PC-9 (cell line): ENCODE measurements at regions not wholly inside any gene's neighbourhood (a gene's known extent, or its start where the extent isn't known, plus 50 kb on each side); places are given as distances from the start of the nearest gene placed in this dataset.

Experiments
- CTCF ChIP-seq: fragments of 200-600 bp; sonication (generic); conservative IDR thresholded peaks from 2 replicates; pipeline ENCODE4 v1.6.1; 2017; ENCODE audit warnings: mixed run types, antibody characterized with exemption, mild to moderate bottlenecking, moderate library complexity
- EZH2 ChIP-seq: fragments of 200-600 bp; sonication (generic); IDR thresholded peaks from 2 replicates; pipeline ENCODE4 v1.8.0; 2017; ENCODE audit warnings: antibody characterized with exemption, low read depth

- no peak for TF ChIP-seq CTCF
- TF ChIP-seq EZH2: no peak
These were observed 734.5 kb downstream of the PTPRU start for GRCh38 chr1:29970747-29971325.
